ENCODE measurements at regions not wholly inside any gene's neighbourhood (a gene's known extent, or its start where the extent isn't known, plus 50 kb on each side); places are given as distances from the start of the nearest gene placed in this dataset.

DNA sequence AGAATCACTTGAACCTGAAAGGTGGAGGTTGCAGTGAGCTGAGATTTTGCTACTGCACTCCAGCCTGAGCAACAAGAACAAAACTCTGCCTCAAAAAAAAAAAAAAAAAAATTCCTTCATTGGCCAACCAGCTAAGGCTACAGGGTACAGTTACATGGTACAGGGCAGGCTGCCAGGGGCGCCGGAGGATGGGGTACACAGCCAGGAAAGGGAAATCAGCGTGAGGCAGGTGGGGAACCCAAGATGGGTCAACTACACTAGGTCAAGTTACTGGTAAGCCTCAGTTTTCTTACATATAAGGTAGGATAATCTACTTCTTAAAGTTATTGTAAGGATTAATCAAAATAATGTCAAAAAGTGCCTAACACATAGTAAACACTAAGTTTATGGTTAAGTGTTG lies 69.6 kb upstream of the KCNK12 start:
- TF ChIP-seq, protein P1, sequence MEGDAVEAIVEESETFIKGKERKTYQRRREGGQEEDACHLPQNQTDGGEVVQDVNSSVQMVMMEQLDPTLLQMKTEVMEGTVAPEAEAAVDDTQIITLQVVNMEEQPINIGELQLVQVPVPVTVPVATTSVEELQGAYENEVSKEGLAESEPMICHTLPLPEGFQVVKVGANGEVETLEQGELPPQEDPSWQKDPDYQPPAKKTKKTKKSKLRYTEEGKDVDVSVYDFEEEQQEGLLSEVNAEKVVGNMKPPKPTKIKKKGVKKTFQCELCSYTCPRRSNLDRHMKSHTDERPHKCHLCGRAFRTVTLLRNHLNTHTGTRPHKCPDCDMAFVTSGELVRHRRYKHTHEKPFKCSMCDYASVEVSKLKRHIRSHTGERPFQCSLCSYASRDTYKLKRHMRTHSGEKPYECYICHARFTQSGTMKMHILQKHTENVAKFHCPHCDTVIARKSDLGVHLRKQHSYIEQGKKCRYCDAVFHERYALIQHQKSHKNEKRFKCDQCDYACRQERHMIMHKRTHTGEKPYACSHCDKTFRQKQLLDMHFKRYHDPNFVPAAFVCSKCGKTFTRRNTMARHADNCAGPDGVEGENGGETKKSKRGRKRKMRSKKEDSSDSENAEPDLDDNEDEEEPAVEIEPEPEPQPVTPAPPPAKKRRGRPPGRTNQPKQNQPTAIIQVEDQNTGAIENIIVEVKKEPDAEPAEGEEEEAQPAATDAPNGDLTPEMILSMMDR (IDR thresholded peaks at IDR 0.05; ENCODE audit: control extremely low read depth in 1 of 3, insufficient read depth in 1 of 3, low read depth in 1 of 3, low read length in 3 of 3), result no peak
- no peak for TF ChIP-seq POLR2A (IDR thresholded peaks at IDR 0.05; ENCODE audit: control extremely low read depth in 1 of 2, low read depth in 2 of 2, low read length in 2 of 2)
- TF ChIP-seq SP1 (IDR thresholded peaks at IDR 0.05; ENCODE audit: low read depth, low read length), result no peak
- TF ChIP-seq, protein P2, sequence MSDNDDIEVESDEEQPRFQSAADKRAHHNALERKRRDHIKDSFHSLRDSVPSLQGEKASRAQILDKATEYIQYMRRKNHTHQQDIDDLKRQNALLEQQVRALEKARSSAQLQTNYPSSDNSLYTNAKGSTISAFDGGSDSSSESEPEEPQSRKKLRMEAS (IDR thresholded peaks at IDR 0.05), result no peak

All from H1 (cell line).